Urothelium cell line (cell line): ENCODE measurements at regions not wholly inside any gene's neighbourhood (a gene's known extent, or its start where the extent isn't known, plus 50 kb on each side); places are given as distances from the start of the nearest gene placed in this dataset.
"Not testable (repeated sequence)": the region's sequence is repeated elsewhere in the genome, so short reads cannot be mapped to it uniquely, and the experiment has no call there.

Source experiments
- DNase-seq: peaks from one replicate; pipeline ENCODE4 v3.0.0; 2011; ENCODE audit warnings: low spot score, mixed read lengths
- FAIRE-seq: peaks from 2 replicates; lab custom pipeline; 2011; peaks lifted over from hg19 to GRCh38; lab: Jason Lieb, UNC

- no peak for FAIRE-seq
- DNase-seq, result no peak
Observed at GRCh38 chr5:104172976-104173375, 610.4 kb upstream of the NUDT12 start.

DNA sequence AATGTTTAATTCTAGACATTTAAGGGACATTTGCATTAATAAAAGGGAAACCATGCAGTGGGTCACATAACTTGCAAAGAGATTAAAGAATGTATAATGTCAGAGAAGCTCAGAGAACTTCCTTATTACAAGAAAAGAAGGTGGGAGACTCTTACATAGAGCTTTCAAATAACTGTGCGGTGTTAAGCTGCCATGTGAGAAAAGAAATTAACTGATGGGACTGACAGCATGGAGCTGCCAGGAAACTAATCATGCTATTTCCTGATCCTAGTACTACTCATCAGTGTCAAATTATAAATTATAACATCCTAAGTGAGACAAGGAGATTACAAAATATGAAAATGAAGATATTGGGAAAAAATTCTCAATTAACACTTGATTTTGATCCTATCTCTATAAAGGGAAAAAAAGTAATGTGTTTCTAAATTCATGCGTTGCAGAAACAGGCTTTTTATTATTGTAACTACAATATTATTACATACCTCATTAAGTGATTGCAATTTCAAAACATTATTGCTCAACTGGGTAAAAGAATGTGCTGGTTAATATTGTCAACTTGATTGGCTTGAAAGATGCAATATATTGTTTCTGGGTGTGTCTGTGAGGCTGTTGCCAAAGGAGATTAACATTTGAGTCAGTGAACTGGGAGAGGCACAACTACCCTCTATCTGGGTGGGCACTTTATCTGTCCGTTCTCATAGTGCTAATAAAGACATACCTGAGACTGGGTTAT is 609.5 kb upstream of the NUDT12 start:
- FAIRE-seq (no peak), DNase-seq (no peak)

DNA sequence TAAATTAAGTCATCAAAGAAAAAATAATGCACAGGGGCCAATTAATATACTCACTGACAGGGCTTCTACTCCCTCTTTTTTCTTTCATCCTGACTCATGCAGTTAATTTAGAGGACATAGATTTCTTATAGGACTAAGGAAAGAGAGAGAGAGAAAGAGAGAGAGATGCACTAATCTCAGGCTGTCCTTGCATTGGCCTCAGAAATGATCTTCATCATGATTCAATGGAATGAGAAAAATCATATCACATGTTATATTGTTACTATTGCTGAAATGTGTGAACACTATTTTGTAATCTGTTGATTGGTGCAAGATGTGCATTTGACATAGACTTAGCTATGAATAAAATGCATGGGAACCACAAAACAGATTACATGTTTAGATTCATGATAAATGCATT is 608.3 kb upstream of the NUDT12 start:
- no peak for DNase-seq
- FAIRE-seq, result no peak

- DNase-seq (no peak), FAIRE-seq (no peak)
Observed at GRCh38 chr5:104146652-104147051, 584.1 kb upstream of the NUDT12 start.

DNA sequence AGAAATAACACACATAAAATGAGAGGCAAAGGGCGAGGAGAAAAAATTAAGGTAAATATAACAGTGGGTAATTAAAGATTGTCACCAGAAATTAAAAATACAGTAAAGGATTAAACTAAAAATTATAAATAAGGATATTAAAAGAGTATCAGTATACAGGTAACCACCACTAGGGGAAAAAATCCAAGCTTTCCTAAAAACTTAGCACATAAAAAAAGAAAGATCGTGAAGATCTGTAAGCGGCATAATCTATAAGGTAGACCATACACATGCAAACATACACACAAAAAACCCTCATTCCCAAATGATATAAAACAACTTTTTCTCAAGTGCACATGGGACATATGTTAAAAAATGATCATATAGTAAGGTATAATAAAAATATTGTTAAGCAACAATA is 577.3 kb upstream of the NUDT12 start:
- no peak for FAIRE-seq
- DNase-seq, result no peak

DNA sequence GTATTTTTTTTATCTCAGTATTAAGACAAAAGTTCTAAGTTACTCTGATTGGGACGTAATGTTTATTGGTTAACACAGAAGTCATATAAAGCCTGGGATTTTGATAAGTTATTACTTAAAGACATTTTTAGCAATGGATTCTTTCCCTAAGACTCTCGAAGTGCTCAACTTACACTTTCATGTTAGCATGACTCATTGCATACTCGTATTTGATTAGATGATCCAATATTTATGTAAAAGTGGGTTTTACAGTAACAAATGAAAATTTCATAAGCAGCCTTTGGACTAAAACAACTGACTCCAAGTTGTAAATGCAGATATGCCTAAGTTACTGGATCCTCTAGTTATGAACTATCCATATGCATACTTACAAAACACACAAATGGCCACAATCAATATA is 567.7 kb upstream of the NUDT12 start:
- FAIRE-seq (no peak), DNase-seq (no peak)

DNA sequence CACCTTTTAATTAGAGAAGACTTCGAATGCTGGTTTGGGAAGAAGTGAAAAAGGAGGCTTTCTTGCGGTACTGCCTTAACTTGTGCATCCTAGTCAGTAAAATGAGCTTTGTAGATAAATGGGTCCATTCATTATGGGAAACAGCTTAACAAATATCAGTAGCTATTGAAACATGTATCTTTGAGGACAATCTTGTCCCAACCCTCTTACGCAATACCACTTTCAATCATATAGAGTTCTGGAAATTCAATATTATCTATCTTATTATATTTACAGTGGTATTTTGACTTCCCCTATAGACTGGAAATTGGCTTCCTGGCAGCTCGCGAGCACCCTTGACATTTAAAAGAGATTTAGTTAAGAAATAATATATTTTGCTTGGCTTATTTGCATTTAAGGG is 565.8 kb upstream of the NUDT12 start:
- no peak for FAIRE-seq

GRCh38 chr5:104126980-104127379 is 564.4 kb upstream of the NUDT12 start:
- DNase-seq (no peak), FAIRE-seq (no peak)

More for the DNA sequence above, 565.8 kb upstream of the NUDT12 start:
- no peak for DNase-seq

DNA sequence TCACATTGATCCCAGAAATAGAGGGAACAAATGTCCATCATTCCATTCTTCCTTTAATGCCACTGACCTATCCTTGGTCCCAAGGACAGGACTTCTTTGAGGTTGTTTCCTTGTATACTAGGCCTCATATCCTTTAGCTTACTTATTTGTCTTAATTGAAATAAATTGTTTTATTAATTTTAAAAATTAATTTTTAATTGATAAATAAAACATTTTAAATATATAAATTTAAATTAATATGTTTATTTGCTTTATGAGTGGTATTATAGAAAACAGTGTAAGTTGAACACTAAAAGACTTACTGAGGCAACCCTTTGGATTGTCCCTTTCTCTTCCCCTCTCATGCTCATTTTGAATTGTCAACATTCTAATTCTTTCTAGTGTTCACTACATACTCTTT is 556.9 kb upstream of the NUDT12 start:
- no peak for FAIRE-seq
- DNase-seq, result no peak

GRCh38 chr5:104111632-104112031 is 549.0 kb upstream of the NUDT12 start:
- DNase-seq (no peak), FAIRE-seq (no peak)

- FAIRE-seq, result no peak
- DNase-seq, result no peak
Observed at GRCh38 chr5:104096451-104096850, 533.9 kb upstream of the NUDT12 start.

DNA sequence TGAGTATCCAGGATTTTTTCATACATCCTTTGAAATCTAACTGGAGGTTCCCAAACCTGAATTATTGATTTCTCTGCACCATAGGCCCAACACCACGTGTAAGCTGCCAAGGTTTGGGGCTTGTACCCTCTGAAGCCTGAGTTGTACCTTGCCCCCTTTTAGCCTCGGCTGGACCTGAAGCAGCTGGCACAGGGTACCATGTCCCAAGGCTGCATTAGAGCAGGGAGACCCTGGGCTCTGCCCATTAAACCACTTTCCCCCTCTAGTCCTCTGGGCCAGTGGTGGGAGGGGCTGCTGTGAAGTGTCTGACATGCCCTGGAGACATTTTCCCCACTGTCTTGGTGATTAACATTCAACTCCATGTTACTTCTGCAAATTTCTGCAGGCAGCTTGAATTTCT is 532.9 kb upstream of the NUDT12 start:
- FAIRE-seq (no peak), DNase-seq (no peak)

GRCh38 chr5:104088876-104089778 is 526.5 kb upstream of the NUDT12 start:
- FAIRE-seq, result no peak
- DNase-seq, result no peak

- FAIRE-seq (no peak), DNase-seq (no peak)
Observed at GRCh38 chr5:104084896-104085295, 522.3 kb upstream of the NUDT12 start.

DNA sequence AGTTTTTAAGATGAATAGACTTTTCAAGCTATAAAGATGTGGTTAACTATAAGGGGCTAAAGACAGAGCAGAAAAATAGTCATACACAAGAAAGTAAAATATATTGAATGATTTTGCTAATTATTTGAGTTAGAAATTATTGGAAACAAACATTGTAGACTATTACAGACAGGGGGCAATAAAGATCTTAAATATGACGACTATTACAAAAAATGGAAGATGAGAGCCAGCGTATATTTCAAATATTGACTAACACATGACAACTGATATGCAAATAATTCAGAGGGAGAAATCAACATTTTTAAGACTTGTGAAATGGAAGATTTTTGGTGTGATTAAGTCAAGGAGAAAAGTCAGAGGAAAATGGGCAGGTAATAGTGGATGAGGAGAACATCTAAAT is 520.2 kb upstream of the NUDT12 start:
- DNase-seq (no peak), FAIRE-seq (no peak)

DNA sequence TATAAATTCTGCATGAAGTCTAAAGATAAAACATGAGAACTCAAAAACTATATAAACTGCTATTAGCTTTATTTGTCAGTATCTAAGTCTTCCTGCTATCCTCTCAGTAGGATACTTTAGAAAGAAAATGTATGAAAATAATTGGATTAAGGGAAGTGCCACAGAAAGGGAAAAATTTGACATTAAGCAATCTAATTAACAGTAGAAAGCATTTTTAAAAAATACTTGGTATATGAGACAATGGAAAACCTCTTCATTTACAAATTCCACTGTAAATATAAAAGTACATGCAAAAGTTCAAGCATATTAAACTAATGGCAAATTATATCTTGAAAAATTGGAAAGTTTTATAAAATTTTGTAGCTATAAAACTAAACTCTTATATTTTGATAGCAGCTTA is 518.6 kb upstream of the NUDT12 start:
- DNase-seq (no peak), FAIRE-seq (no peak)

GRCh38 chr5:104080646-104081175 is 518.1 kb upstream of the NUDT12 start:
- no peak for DNase-seq
- FAIRE-seq, result no peak

GRCh38 chr5:104079861-104080645 is 517.5 kb upstream of the NUDT12 start:
- FAIRE-seq, result not testable (repeated sequence)

GRCh38 chr5:104071887-104072286 is 509.3 kb upstream of the NUDT12 start:
- FAIRE-seq, result no peak
- no peak for DNase-seq

More at GRCh38 chr5:104079861-104080645, 517.5 kb upstream of the NUDT12 start:
- DNase-seq, result not testable (repeated sequence)

DNA sequence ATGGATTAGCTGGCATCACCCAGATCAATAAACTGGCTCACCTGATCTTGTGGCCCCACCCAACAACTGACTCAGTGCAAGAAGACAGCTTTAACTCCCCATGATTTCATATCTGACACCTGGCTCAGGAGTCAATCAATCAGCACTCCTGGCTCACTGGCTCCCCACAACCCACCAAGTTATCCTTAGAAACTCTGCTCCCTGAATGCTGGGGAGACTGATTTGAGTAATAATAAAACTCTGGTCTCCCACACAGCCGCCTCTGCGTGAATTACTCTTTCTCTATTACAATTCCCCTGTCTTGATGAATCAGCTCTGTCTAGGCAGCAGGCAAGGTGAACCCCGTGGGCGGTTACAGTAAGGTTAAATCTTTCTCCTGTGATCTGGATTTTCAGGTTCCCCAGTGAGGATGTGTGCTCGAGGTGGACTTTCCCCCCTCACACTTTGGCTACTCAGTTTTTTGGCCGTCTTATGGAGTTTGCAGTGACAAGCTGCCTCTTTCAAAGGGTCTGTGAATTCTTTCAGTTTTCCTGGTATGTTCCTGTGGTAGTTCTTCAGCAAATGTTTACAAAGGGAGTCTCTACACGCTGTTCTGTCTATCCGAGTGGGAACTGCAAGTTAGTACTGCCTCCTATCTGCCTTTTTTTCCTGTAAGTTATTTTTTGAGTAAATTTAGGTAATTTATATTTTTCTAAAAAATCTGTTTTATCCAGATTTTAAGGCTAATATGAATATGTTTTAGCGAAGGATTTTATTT is 500.2 kb upstream of the NUDT12 start:
- DNase-seq, result no peak
- no peak for FAIRE-seq
